ENCODE measurements at regions not wholly inside any gene's neighbourhood (a gene's known extent, or its start where the extent isn't known, plus 50 kb on each side); places are given as distances from the start of the nearest gene placed in this dataset.

DNA sequence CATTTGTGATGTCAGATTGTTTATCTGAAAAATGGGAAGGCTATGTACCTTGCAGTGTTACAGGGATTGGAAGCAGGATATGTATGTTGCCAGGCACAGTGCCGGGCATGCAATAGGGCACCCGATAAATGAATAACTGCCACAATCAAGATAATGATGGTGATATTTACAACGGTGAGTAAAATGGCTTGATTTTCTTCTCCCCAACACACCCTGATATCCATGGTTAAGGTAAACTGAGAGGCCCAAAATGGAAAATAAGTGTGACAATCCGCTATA is 108.3 kb downstream of the CYP26A1 start:
- ATAC-seq = no peak
- TF ChIP-seq POLR2AphosphoS5 (IDR thresholded peaks at IDR 0.05) (no peak), EP300 (IDR thresholded peaks at IDR 0.05) (no peak), POLR2A (IDR thresholded peaks at IDR 0.05) (no peak)
- TF ChIP-seq, protein P1, sequence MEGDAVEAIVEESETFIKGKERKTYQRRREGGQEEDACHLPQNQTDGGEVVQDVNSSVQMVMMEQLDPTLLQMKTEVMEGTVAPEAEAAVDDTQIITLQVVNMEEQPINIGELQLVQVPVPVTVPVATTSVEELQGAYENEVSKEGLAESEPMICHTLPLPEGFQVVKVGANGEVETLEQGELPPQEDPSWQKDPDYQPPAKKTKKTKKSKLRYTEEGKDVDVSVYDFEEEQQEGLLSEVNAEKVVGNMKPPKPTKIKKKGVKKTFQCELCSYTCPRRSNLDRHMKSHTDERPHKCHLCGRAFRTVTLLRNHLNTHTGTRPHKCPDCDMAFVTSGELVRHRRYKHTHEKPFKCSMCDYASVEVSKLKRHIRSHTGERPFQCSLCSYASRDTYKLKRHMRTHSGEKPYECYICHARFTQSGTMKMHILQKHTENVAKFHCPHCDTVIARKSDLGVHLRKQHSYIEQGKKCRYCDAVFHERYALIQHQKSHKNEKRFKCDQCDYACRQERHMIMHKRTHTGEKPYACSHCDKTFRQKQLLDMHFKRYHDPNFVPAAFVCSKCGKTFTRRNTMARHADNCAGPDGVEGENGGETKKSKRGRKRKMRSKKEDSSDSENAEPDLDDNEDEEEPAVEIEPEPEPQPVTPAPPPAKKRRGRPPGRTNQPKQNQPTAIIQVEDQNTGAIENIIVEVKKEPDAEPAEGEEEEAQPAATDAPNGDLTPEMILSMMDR (IDR thresholded peaks at IDR 0.05) = no peak
- no peaks in the 10 kb centered on the region for H3K36me3 ChIP-seq
- no peak overlapping the region for H3K4me3 ChIP-seq
- H3K27ac ChIP-seq = no peak overlapping the region
- H3K9me3 ChIP-seq = no peaks in the 10 kb centered on the region
- no peaks in the 10 kb centered on the region for H3K4me1 ChIP-seq
- no peaks in the 10 kb centered on the region for H3K27me3 ChIP-seq
- 81 to 82% methylated on average over 3 to 4 of the region's 4 CpGs for WGBS, 2 donors (ENCODE audit: low coverage in 1 of 2)

DNA sequence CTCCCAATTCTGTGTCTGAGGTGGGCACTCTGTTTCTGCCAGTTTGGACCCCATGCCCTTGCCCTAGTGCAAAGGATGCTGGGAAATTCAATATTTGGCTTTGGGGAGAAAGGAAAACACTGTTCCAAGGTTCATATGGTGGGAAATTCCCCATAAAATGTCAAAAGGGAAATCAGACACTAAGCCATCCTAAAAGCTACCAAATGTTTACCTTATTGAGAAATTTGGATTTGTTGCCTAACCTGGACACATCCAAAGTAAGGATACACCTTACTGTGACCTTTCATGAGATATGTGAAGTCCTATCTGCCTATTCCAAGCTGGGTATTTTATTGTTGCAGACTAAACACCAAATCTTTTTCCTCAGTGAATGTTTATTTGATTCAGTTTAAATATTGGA is 109.1 kb downstream of the CYP26A1 start:
- no peak for ATAC-seq
- Histone ChIP-seq H3K4me1 (no peaks in the 10 kb centered on the region), H3K9me3 (no peaks in the 10 kb centered on the region), H3K36me3 (no peaks in the 10 kb centered on the region), H3K27ac (no peak overlapping the region), H3K27me3 (no peaks in the 10 kb centered on the region), H3K4me3 (no peak overlapping the region)
- TF ChIP-seq, protein P1 (IDR thresholded peaks at IDR 0.05) = no peak
- no peak for TF ChIP-seq POLR2A (IDR thresholded peaks at IDR 0.05)
- no peak for TF ChIP-seq POLR2AphosphoS5 (IDR thresholded peaks at IDR 0.05)
- no peak for TF ChIP-seq EP300 (IDR thresholded peaks at IDR 0.05)

DNA sequence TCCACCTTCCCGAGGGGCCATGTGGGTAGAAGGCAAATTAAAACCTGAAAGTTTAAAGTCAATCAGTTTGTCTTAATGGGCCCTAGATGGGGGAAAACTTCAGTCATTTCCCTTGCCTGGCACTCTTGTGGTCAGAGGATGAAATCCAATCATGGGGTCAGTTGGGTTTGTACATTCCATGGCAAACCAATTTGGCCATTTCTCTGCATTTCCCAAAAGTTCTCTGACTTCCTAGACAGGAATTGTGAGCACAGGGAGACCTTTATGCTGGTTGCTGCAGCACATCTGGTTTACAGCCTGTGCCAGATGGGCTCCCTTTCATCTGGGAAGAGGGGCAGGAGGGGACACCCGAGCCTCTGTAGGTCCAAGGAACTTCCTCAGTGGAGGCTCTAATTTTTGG is 113.0 kb downstream of the CYP26A1 start:
- TF ChIP-seq, protein P1 (IDR thresholded peaks at IDR 0.05) = no peak
- no peak for TF ChIP-seq POLR2AphosphoS5 (IDR thresholded peaks at IDR 0.05)
- no peak for TF ChIP-seq POLR2A (IDR thresholded peaks at IDR 0.05)
- TF ChIP-seq EP300 (IDR thresholded peaks at IDR 0.05) = no peak
- no peaks in the 10 kb centered on the region for H3K27me3 ChIP-seq
- no peak for ATAC-seq
- no peaks in the 10 kb centered on the region for H3K9me3 ChIP-seq
- no peaks in the 10 kb centered on the region for H3K36me3 ChIP-seq
- H3K4me1 ChIP-seq = no peaks in the 10 kb centered on the region
- H3K4me3 ChIP-seq = no peak overlapping the region
- no peak overlapping the region for H3K27ac ChIP-seq
- WGBS, 2 donors (ENCODE audit: low coverage in 1 of 2) = 50 to 57% methylated on average over 1 to 2 of the region's 2 CpGs

DNA sequence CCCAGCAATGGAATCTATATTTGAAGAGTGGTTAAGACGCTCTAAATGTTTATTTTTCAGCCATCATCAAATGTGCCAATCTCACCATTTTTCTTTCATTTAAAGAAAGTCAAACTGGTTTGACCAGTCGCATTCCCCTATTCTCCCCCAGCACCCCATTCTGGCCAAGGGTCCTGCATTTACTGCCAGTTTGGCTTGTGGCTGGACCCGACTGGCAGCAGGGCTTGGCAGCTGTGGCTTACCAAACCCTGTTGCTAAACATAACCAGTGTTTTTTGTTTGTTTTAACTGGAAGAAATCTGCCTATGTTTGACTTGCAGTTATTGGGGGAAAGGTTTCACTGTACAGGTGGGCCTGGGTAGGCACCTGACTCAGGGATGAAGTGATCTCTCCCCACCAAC is 116.3 kb downstream of the CYP26A1 start:
- TF ChIP-seq EP300 (IDR thresholded peaks at IDR 0.05) (no peak), POLR2AphosphoS5 (IDR thresholded peaks at IDR 0.05) (no peak)
- TF ChIP-seq, protein P1 (IDR thresholded peaks at IDR 0.05) = no peak
- ATAC-seq = no peak
- no peak overlapping the region for H3K27ac ChIP-seq

DNA sequence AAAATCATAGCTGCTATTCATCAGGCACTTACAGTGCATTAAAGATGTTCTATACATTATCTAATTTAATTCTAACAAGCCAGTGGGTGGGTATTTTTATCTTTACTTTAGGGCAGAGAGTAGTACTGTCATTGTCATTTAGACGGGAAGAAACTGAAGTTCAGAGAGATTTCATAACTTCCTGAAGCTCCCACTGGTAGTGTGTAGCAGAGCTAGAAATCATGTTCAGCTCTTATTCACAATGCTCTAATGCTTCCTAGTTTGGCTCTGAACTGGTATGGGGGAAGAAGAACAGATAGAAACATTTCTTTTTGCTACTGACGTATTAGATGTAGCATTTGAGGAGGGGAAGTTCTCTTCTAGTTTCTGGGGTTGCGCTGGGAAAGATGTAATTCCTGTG is 116.7 kb downstream of the CYP26A1 start:
- Histone ChIP-seq H3K4me3 (no peak overlapping the region), H3K36me3 (no peaks in the 10 kb centered on the region), H3K27ac (no peak overlapping the region), H3K9me3 (no peaks in the 10 kb centered on the region), H3K4me1 (no peaks in the 10 kb centered on the region), H3K27me3 (no peaks in the 10 kb centered on the region)
- ATAC-seq = no peak
- 10 to 38% methylated on average over 2 to 3 of the region's 3 CpGs for WGBS, 2 donors (ENCODE audit: low coverage in 1 of 2)
- TF ChIP-seq, protein P1 (IDR thresholded peaks at IDR 0.05) = no peak
- TF ChIP-seq POLR2A (IDR thresholded peaks at IDR 0.05) (no peak), POLR2AphosphoS5 (IDR thresholded peaks at IDR 0.05) (no peak), EP300 (IDR thresholded peaks at IDR 0.05) (no peak)

More for the DNA sequence above, 116.3 kb downstream of the CYP26A1 start:
- Histone ChIP-seq H3K27me3 (no peaks in the 10 kb centered on the region), H3K9me3 (no peaks in the 10 kb centered on the region), H3K4me3 (no peak overlapping the region), H3K4me1 (no peaks in the 10 kb centered on the region), H3K36me3 (no peaks in the 10 kb centered on the region)
- 91 to 96% methylated on average over 3 of the region's 3 CpGs for WGBS, 2 donors (ENCODE audit: low coverage in 1 of 2)

Measured in gastroesophageal sphincter (tissue), 4 donors.